GM12878 (cell line): ENCODE measurements at regions not wholly inside any gene's neighbourhood (a gene's known extent, or its start where the extent isn't known, plus 50 kb on each side); places are given as distances from the start of the nearest gene placed in this dataset.
"Not testable (repeated sequence)": the region's sequence is repeated elsewhere in the genome, so short reads cannot be mapped to it uniquely, and the experiment has no call there.

ENCODE experiments used
- ATAC-seq: fragments of 200-7000 bp; cut with Tn5 transposase; 3 replicates; pipeline ENCODE4 v1.9.1; 2020; ENCODE audit warnings: mild to moderate bottlenecking, moderate library complexity
- BruUV-seq: library from RNA; stranded (reverse); fragments of 400-500 nt; replicated peaks from 2 replicates; lab custom pipeline; 2021; lab: Mats Ljungman, UMichigan
- CTCF ChIA-PET: fragments of 300-600 bp; sonication (Branson Sonifier 250); formaldehyde crosslinking; extraction: SDS; loops from one replicate; lab custom pipeline; 2021; ENCODE audit warnings: inconsistent platforms; lab: Yijun Ruan, JAX
- POLR2A ChIA-PET: fragments of 350-600 bp; formaldehyde crosslinking; extraction: SDS; loops from one replicate; lab custom pipeline; 2021; ENCODE audit warnings: inconsistent platforms; lab: Charles Lee
- RAD21 ChIA-PET: fragments of 300-600 bp; sonication (Branson Sonifier 250); formaldehyde crosslinking; loops from one replicate; lab custom pipeline; 2023; ENCODE audit warnings: antibody characterized with exemption; ENCODE audit not compliant: unreplicated experiment; lab: Charles Lee
- SMC1A ChIA-PET: fragments of 300-600 bp; sonication (Branson Sonifier 250); formaldehyde crosslinking; loops from one replicate; lab custom pipeline; 2023; ENCODE audit not compliant: unreplicated experiment, uncharacterized antibody; lab: Charles Lee
- DNase-seq: peaks from one replicate; pipeline ENCODE4 v3.0.0-alpha.2; 2011; ENCODE audit warnings: low read depth, low spot score
- FAIRE-seq: peaks from 3 replicates; lab custom pipeline; 2011; peaks lifted over from hg19 to GRCh38; lab: Jason Lieb, UNC
- H2AFZ ChIP-seq: 2 replicates; pipeline ENCODE4 v1.6.0; 2011; ENCODE audit warnings: low read depth, low read length, control low read depth; ENCODE audit not compliant: control insufficient read depth
- H3K27ac ChIP-seq: 2 replicates; pipeline ENCODE4 v1.5.1; 2011; ENCODE audit warnings: control low read depth; ENCODE audit not compliant: control insufficient read depth, insufficient read depth
- H3K27me3 ChIP-seq, 2 experiments: replicated peaks in 1 of 2; 2 replicates each; pipeline versions ENCODE4 v1.6.0 to v1.6.1; 2011; ENCODE audit warnings: low read length in 1 of 2; ENCODE audit not compliant: control insufficient read depth in 2 of 2, insufficient read depth in 2 of 2
- H3K36me3 ChIP-seq, 2 experiments: 2 replicates each; pipeline ENCODE4 v1.5.1; 2011; ENCODE audit warnings: low read length in 1 of 2; ENCODE audit not compliant: control insufficient read depth in 2 of 2, insufficient read depth in 2 of 2
- H3K4me1 ChIP-seq: 2 replicates; pipeline ENCODE4 v1.6.1; 2011; ENCODE audit warnings: mild to moderate bottlenecking, low read length, moderate library complexity, mixed read lengths; ENCODE audit not compliant: control insufficient read depth, insufficient read depth
- H3K4me2 ChIP-seq: 2 replicates; pipeline ENCODE4 v1.6.0; 2011; ENCODE audit warnings: control low read depth; ENCODE audit not compliant: control insufficient read depth, insufficient read depth
- H3K4me3 ChIP-seq: fragments of 200-600 bp; sonication (generic); 2 replicates; pipeline ENCODE4 v1.5.1; 2016
- H3K79me2 ChIP-seq: 2 replicates; pipeline ENCODE4 v1.6.0; 2011; ENCODE audit warnings: low read length; ENCODE audit not compliant: control insufficient read depth, insufficient read depth
- H3K9ac ChIP-seq: 2 replicates; pipeline ENCODE4 v1.8.0; 2011; ENCODE audit warnings: low read length, control low read depth, mixed read lengths; ENCODE audit not compliant: control insufficient read depth, insufficient read depth
- H3K9me3 ChIP-seq: replicated peaks from 3 replicates; pipeline ENCODE4 v1.5.1; 2011; ENCODE audit warnings: mild to moderate bottlenecking, low read length; ENCODE audit not compliant: control insufficient read depth, insufficient read depth
- H4K20me1 ChIP-seq: 2 replicates; pipeline ENCODE4 v1.6.0; 2011; ENCODE audit not compliant: control insufficient read depth, insufficient read depth
- ESRRA ChIP-seq: IDR thresholded peaks from 2 replicates; pipeline ENCODE4 v1.6.1; 2012; ENCODE audit warnings: mild to moderate bottlenecking, low read length, improper control_type of control experiment
- HDAC2 ChIP-seq: fragments of 200-600 bp; sonication (generic); IDR thresholded peaks from 2 replicates; pipeline ENCODE4 v1.6.1; 2017
- MTA3 ChIP-seq: IDR thresholded peaks from 2 replicates; pipeline ENCODE4 v1.6.1; 2012; ENCODE audit warnings: low read length, inconsistent platforms, borderline replicate concordance
- SMARCA5 ChIP-seq: fragments of 450-650 bp; IDR thresholded peaks from 2 replicates; pipeline ENCODE4 v1.6.1; 2017; ENCODE audit warnings: mild to moderate bottlenecking
- STAT3 ChIP-seq: IDR thresholded peaks from 2 replicates; pipeline ENCODE4 v1.6.1; 2011; ENCODE audit warnings: low read depth, low read length, improper control_type of control experiment
- TCF7 ChIP-seq: IDR thresholded peaks from 2 replicates; pipeline ENCODE4 v1.6.1; 2014; ENCODE audit warnings: antibody characterized with exemption, borderline replicate concordance
- ZZZ3 ChIP-seq: IDR thresholded peaks from 2 replicates; pipeline ENCODE4 v1.6.1; 2011; ENCODE audit warnings: low read depth; ENCODE audit not compliant: control insufficient read depth, insufficient read length
- WGBS: methylation state at CpG from one replicate; pipeline ENCODE4 v1.1.6; 2016; ENCODE audit warnings: low lambda C conversion rate; ENCODE audit not compliant: insufficient replicate concordance, insufficient coverage; ENCODE audit errors: missing lambda C conversion rate; 5-methylcytosine and 5-hydroxymethylcytosine counted together
- in situ Hi-C: fragments of 300-500 bp; cut with MboI; formaldehyde crosslinking; loops from 9 replicates; pipeline ENCODE4 v1.14.3; 2018; ENCODE audit warnings: mixed read lengths
- intact Hi-C: fragments of 100-400 bp; cut with micrococcal nuclease; formaldehyde crosslinking; loops from one replicate; pipeline ENCODE4 v1.14.2; 2022; ENCODE audit not compliant: unreplicated experiment
- TF ChIP-seq, protein P1 (sequence below): IDR thresholded peaks from 2 replicates; pipeline ENCODE4 v1.6.1; 2012; ENCODE audit warnings: low read depth, low read length, improper control_type of control experiment
- TF ChIP-seq, protein P2 (sequence below): fragments of 450-650 bp; IDR thresholded peaks from 2 replicates; pipeline ENCODE4 v1.6.1; 2017; ENCODE audit warnings: mild to moderate bottlenecking, moderate library complexity

DNA sequence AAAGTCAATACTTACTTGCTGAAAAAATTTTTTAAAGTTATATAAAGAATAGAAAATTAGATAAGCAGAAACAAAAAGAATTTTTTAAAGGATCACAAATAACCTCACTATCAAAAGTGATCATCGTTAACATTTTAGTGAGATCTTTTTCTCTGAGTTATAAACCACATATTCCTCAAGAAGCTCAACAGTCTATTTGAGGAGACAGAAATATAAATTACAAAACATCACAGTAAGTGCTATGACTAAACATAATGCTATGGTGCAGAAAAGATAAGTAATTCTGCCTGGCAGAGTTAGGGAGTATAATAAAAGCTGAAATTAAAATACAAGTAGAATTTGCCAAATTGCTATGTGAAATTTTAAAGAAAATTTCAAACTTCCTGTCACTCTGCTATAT is 226.7 kb downstream of the LMBRD1 start:
- RAD21 ChIA-PET, result no interaction called here
- no TSS peak for BruUV-seq
- intact Hi-C loops (no loop called here), in situ Hi-C loops (no loop called here)
- Histone ChIP-seq H3K4me1 (no peaks in the 10 kb centered on the region), H4K20me1 (no peaks in the 10 kb centered on the region), H3K36me3 (no peaks in the 10 kb centered on the region), H3K27me3 (no peaks in the 10 kb centered on the region), H3K27ac (no peak overlapping the region), H3K9ac (no peak overlapping the region), H3K4me2 (no peak overlapping the region), H3K9me3 (no peaks in the 10 kb centered on the region), H3K79me2 (no peaks in the 10 kb centered on the region), H3K4me3 (no peak overlapping the region), H2AFZ (no peak overlapping the region)
- SMC1A ChIA-PET, result interaction anchor here (0.6 kb wide), 1 partner anchor 471 kb away, joined by 3 read pairs; no protein-coding TSS in a partner anchor
- FAIRE-seq (no peak), DNase-seq (no peak), ATAC-seq (no peak)
- no peak for TF ChIP-seq MTA3
- no peak for TF ChIP-seq HDAC2
- no peak for TF ChIP-seq SMARCA5
- no peak for TF ChIP-seq TCF7
- no peak for TF ChIP-seq STAT3
- TF ChIP-seq, protein P1, sequence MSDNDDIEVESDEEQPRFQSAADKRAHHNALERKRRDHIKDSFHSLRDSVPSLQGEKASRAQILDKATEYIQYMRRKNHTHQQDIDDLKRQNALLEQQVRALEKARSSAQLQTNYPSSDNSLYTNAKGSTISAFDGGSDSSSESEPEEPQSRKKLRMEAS, result no peak
- no peak for TF ChIP-seq ZZZ3
- TF ChIP-seq, protein P2, sequence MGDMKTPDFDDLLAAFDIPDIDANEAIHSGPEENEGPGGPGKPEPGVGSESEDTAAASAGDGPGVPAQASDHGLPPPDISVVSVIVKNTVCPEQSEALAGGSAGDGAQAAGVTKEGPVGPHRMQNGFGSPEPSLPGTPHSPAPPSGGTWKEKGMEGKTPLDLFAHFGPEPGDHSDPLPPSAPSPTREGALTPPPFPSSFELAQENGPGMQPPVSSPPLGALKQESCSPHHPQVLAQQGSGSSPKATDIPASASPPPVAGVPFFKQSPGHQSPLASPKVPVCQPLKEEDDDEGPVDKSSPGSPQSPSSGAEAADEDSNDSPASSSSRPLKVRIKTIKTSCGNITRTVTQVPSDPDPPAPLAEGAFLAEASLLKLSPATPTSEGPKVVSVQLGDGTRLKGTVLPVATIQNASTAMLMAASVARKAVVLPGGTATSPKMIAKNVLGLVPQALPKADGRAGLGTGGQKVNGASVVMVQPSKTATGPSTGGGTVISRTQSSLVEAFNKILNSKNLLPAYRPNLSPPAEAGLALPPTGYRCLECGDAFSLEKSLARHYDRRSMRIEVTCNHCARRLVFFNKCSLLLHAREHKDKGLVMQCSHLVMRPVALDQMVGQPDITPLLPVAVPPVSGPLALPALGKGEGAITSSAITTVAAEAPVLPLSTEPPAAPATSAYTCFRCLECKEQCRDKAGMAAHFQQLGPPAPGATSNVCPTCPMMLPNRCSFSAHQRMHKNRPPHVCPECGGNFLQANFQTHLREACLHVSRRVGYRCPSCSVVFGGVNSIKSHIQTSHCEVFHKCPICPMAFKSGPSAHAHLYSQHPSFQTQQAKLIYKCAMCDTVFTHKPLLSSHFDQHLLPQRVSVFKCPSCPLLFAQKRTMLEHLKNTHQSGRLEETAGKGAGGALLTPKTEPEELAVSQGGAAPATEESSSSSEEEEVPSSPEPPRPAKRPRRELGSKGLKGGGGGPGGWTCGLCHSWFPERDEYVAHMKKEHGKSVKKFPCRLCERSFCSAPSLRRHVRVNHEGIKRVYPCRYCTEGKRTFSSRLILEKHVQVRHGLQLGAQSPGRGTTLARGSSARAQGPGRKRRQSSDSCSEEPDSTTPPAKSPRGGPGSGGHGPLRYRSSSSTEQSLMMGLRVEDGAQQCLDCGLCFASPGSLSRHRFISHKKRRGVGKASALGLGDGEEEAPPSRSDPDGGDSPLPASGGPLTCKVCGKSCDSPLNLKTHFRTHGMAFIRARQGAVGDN, result no peak
- TF ChIP-seq ESRRA, result no peak
- POLR2A ChIA-PET, result no interaction called here
- WGBS, result 85% methylated on average over 1 of the region's 1 CpG
- CTCF ChIA-PET, result no interaction called here

DNA sequence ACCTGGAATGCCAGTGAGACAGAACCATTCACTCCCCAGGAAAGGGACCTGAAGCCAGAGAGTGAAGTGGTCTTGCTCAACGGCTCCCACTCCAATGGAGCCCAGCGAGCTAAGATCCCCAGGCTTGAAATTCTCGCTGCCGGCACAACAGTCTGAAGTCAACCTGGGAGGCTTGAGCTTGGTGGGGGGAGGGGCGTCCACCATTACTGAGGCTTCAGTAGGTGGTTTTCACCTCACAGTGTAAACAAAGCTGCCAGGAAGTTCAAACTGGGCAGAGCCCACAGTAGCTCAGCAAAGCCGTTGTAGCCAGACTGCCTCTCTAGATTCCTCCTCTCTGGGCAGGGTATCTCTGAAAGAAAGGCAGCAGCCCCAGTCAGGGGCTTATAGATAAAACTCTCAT is 236.2 kb downstream of the LMBRD1 start:
- RAD21 ChIA-PET, result not testable (repeated sequence)

More for the DNA sequence above, 236.2 kb downstream of the LMBRD1 start:
- CTCF ChIA-PET, in situ Hi-C loops, H3K9me3 ChIP-seq, H3K27me3 ChIP-seq, H3K36me3 ChIP-seq, H3K9ac ChIP-seq, H4K20me1 ChIP-seq, ATAC-seq, FAIRE-seq, H3K4me2 ChIP-seq, BruUV-seq, H3K79me2 ChIP-seq, SMC1A ChIA-PET, H3K27ac ChIP-seq, POLR2A ChIA-PET, H3K4me1 ChIP-seq, H3K4me3 ChIP-seq, H2AFZ ChIP-seq, intact Hi-C loops, DNase-seq: not testable (repeated sequence)
- 42% methylated on average over 6 of the region's 6 CpGs for WGBS
